ENCODE measurements at regions not wholly inside any gene's neighbourhood (a gene's known extent, or its start where the extent isn't known, plus 50 kb on each side); places are given as distances from the start of the nearest gene placed in this dataset.

DNA sequence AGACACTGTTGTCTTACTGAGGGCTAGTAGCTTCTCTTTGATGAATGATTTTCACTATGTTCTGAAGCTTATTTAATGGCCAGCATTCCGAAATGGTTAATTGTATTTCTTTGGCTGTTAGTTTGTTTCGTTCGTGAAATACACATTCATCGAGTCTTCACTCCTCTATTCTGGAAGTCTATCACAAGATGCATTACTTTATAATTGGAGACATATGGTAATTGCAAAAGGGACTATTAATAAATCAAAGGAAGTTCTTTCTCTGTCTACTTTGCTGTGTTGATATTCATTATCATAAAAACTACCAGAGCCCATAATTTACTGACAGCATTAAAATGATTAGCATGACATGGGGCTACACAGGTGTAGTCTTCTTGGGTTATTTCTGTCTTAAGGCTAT, 133.8 kb upstream of the IGFBP3 start (continued):
- no peak for TF ChIP-seq TBP (IDR thresholded peaks at IDR 0.05; ENCODE audit: low read depth, low read length)
- TF ChIP-seq RFX5 (IDR thresholded peaks at IDR 0.05; ENCODE audit: borderline replicate concordance, low read depth, low read length), result no peak
- no peak for TF ChIP-seq CTBP2 (IDR thresholded peaks at IDR 0.05; ENCODE audit: borderline replicate concordance, insufficient read depth, insufficient read length, low read length)
- no peak for TF ChIP-seq CREB1 (IDR thresholded peaks at IDR 0.05)
- no peak for TF ChIP-seq JUND (IDR thresholded peaks at IDR 0.05; ENCODE audit: low read length)

Measured in H1 (cell line).